GM19025 (cell line): ENCODE measurements at regions not wholly inside any gene's neighbourhood (a gene's known extent, or its start where the extent isn't known, plus 50 kb on each side); places are given as distances from the start of the nearest gene placed in this dataset.

ENCODE experiments used
- ATAC-seq: cut with Tn5 transposase; IDR thresholded peaks from one replicate; pipeline ENCODE4 v1.9.1; 2021; ENCODE audit warnings: mild to moderate bottlenecking, low read depth, moderate library complexity; ENCODE audit not compliant: unreplicated experiment

- no peak for ATAC-seq
Observed at GRCh38 chr15:94535298-94536048, 304.1 kb downstream of the MCTP2 start.

GRCh38 chr15:94536549-94536948 lies 305.2 kb downstream of the MCTP2 start:
- ATAC-seq = no peak

- ATAC-seq = no peak
Observed at GRCh38 chr15:94538280-94538679, 306.9 kb downstream of the MCTP2 start.

GRCh38 chr15:94542391-94542790 lies 311.0 kb downstream of the MCTP2 start:
- ATAC-seq = no peak

GRCh38 chr15:94546808-94547207 lies 315.4 kb downstream of the MCTP2 start:
- ATAC-seq = no peak

- ATAC-seq = no peak
Observed at GRCh38 chr15:94547711-94548110, 316.4 kb downstream of the MCTP2 start.

GRCh38 chr15:94555841-94556519 lies 324.6 kb downstream of the MCTP2 start:
- ATAC-seq = no peak

- ATAC-seq = no peak
Observed at GRCh38 chr15:94561036-94561689, 329.8 kb downstream of the MCTP2 start.

GRCh38 chr15:94563456-94563855 lies 332.1 kb downstream of the MCTP2 start:
- ATAC-seq = no peak

- no peak for ATAC-seq
Observed at GRCh38 chr15:94576889-94577533, 345.6 kb downstream of the MCTP2 start.

- no peak for ATAC-seq
Observed at GRCh38 chr15:94579286-94579685, 347.9 kb downstream of the MCTP2 start.

- no peak for ATAC-seq
Observed at GRCh38 chr15:94580211-94580885, 349.0 kb downstream of the MCTP2 start.

- ATAC-seq = no peak
Observed at GRCh38 chr15:94582368-94582767, 351.0 kb downstream of the MCTP2 start.

- peak; percentile 60 for ATAC-seq
Observed at GRCh38 chr15:94584833-94585244, 353.5 kb downstream of the MCTP2 start.

- ATAC-seq = no peak
Observed at GRCh38 chr15:94586099-94586498, 354.7 kb downstream of the MCTP2 start.

- no peak for ATAC-seq
Observed at GRCh38 chr15:94587113-94587512, 355.8 kb downstream of the MCTP2 start.

GRCh38 chr15:94588993-94589392 lies 357.6 kb downstream of the MCTP2 start:
- no peak for ATAC-seq

- ATAC-seq = no peak
Observed at GRCh38 chr15:94592495-94592894, 361.1 kb downstream of the MCTP2 start.

- ATAC-seq = no peak
Observed at GRCh38 chr15:94596707-94597106, 365.3 kb downstream of the MCTP2 start.

- no peak for ATAC-seq
Observed at GRCh38 chr15:94600505-94600904, 369.1 kb downstream of the MCTP2 start.
